GM23248 (cell line): ENCODE measurements at regions not wholly inside any gene's neighbourhood (a gene's known extent, or its start where the extent isn't known, plus 50 kb on each side); places are given as distances from the start of the nearest gene placed in this dataset.

ENCODE experiments used
- DNase-seq: peaks from one replicate; pipeline ENCODE4 v3.0.0-alpha.2; 2015
- H2AFZ ChIP-seq: fragments of 200-600 bp; sonication (generic); 2 replicates; pipeline ENCODE4 v1.6.1; 2016; ENCODE audit warnings: antibody characterized with exemption
- H3F3A ChIP-seq: fragments of 200-600 bp; sonication (generic); 2 replicates; pipeline ENCODE4 v1.6.1; 2016; ENCODE audit warnings: mild to moderate bottlenecking, antibody characterized with exemption, mixed run types; ENCODE audit not compliant: insufficient read depth
- H3K27ac ChIP-seq: fragments of 200-600 bp; sonication (generic); 2 replicates; pipeline ENCODE4 v1.5.1; 2016; ENCODE audit warnings: mild to moderate bottlenecking
- H3K27me3 ChIP-seq: fragments of 200-600 bp; sonication (generic); replicated peaks from 2 replicates; pipeline ENCODE4 v1.6.1; 2016; ENCODE audit warnings: mild to moderate bottlenecking; ENCODE audit not compliant: insufficient read depth
- H3K36me3 ChIP-seq: fragments of 200-600 bp; sonication (generic); 2 replicates; pipeline ENCODE4 v1.6.1; 2016; ENCODE audit warnings: low read depth, mild to moderate bottlenecking
- H3K4me1 ChIP-seq: fragments of 200-600 bp; sonication (generic); 2 replicates; pipeline ENCODE4 v1.6.1; 2016; ENCODE audit warnings: mild to moderate bottlenecking; ENCODE audit not compliant: insufficient read depth
- H3K4me2 ChIP-seq: fragments of 200-600 bp; sonication (generic); one replicate; pipeline ENCODE4 v1.6.1; 2016; ENCODE audit warnings: mild to moderate bottlenecking; ENCODE audit not compliant: unreplicated experiment
- H3K4me3 ChIP-seq: fragments of 200-600 bp; sonication (generic); 2 replicates; pipeline ENCODE4 v1.5.1; 2016; ENCODE audit warnings: mild to moderate bottlenecking
- H3K79me2 ChIP-seq: fragments of 200-600 bp; sonication (generic); 2 replicates; pipeline ENCODE4 v1.6.1; 2016; ENCODE audit warnings: mild to moderate bottlenecking; ENCODE audit not compliant: insufficient read depth
- H3K9ac ChIP-seq: fragments of 200-600 bp; sonication (generic); 2 replicates; pipeline ENCODE4 v1.6.1; 2016; ENCODE audit warnings: mild to moderate bottlenecking
- H3K9me2 ChIP-seq: fragments of 200-600 bp; sonication (generic); 2 replicates; pipeline ENCODE4 v1.6.1; 2016; ENCODE audit warnings: mixed run types, mild to moderate bottlenecking, moderate library complexity; ENCODE audit not compliant: insufficient read depth
- H3K9me3 ChIP-seq: fragments of 200-600 bp; sonication (generic); one replicate; pipeline ENCODE4 v1.6.1; 2017; ENCODE audit warnings: low read depth
- H4K20me1 ChIP-seq: fragments of 200-600 bp; sonication (generic); 2 replicates; pipeline ENCODE4 v1.6.0; 2016; ENCODE audit not compliant: insufficient read depth
- EZH2 ChIP-seq: fragments of 200-600 bp; sonication (generic); IDR thresholded peaks from 2 replicates; pipeline ENCODE4 v1.6.1; 2018; ENCODE audit warnings: antibody characterized with exemption, mild to moderate bottlenecking; ENCODE audit not compliant: insufficient read depth, poor library complexity, severe bottlenecking
- EZH2phosphoT487 ChIP-seq: fragments of 200-600 bp; sonication (generic); IDR thresholded peaks from 2 replicates; pipeline ENCODE4 v1.6.1; 2018; ENCODE audit warnings: antibody characterized with exemption, moderate library complexity, mild to moderate bottlenecking, low read depth; ENCODE audit not compliant: insufficient read depth
- WGBS, 2 experiments: methylation state at CpG; one replicate each; pipeline ENCODE4 v1.1.6; 2015 to 2017; ENCODE audit warnings: low lambda C conversion rate in 2 of 2, low coverage in 1 of 2; ENCODE audit errors: missing lambda C conversion rate in 2 of 2; 5-methylcytosine and 5-hydroxymethylcytosine counted together
- in situ Hi-C: fragments of 300-500 bp; cut with MboI; formaldehyde crosslinking; loops from 2 replicates; pipeline ENCODE4 v1.15.0; 2020

- no peak overlapping the region for H2AFZ ChIP-seq
- no peak overlapping the region for H3K4me3 ChIP-seq
- H4K20me1 ChIP-seq, result no peaks in the 10 kb centered on the region
- no peaks in the 10 kb centered on the region for H3K36me3 ChIP-seq
- no peaks in the 10 kb centered on the region for H3F3A ChIP-seq
- no peaks in the 10 kb centered on the region for H3K9me3 ChIP-seq
- 61 to 66% methylated on average over 4 of the region's 4 CpGs for WGBS, 2 experiments
- no peak for DNase-seq
- no peak overlapping the region for H3K9ac ChIP-seq
- TF ChIP-seq EZH2 (no peak), EZH2phosphoT487 (no peak)
- in situ Hi-C loops, result loop anchor here (25.0 kb wide), 2 partner anchors 704 to 1254 kb away; no protein-coding TSS in a partner anchor
- no peaks in the 10 kb centered on the region for H3K27me3 ChIP-seq
- H3K9me2 ChIP-seq, result no peaks in the 10 kb centered on the region
- 0 out of 2 replicates have a peak, but pooled peaks cover 7% of the 10 kb centered on the region for H3K4me1 ChIP-seq
- no peak overlapping the region for H3K27ac ChIP-seq
- no peak overlapping the region for H3K4me2 ChIP-seq
- no peaks in the 10 kb centered on the region for H3K79me2 ChIP-seq
Observed at GRCh38 chr3:161558236-161558635, 61.6 kb downstream of the OTOL1 start.

DNA sequence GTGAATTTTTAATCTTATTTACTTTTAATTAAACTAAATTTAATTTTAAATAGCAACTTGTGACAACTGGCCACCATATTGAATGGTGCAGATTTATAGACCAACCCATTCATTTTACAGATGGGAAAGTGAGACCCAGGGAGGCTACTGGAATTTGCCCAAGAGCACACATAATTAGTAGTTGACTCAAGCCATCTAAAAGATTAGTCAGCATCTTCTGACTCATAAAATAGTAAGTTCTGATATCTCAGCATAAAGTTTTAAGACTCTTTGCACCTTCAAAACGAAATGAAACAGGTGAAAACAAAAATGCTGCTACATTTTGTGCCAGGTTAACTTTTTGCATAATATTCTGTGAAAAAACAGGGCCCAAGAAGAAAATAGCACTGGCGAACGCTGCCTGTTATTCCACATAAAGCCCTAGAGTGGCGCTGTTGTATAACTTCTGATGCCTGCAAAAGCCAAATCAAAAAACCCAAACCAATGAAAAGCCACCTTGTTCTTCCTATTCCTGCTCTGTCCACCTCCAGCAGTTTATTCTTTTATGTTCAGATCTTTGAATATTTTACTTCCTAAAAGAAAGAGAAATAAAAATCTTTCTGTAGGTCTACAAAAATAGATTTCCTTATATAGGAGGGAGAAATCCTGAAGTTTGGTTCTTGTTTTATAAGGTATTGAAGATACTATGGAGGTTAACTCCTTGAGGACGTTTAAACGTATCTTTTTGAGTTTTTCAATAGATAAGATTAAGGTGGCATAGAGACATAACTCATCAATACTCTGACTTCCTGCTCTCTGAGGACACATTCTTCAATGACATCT, 62.8 kb downstream of the OTOL1 start:
- 2% methylated on average over 6 of the region's 6 CpGs for WGBS, 2 experiments
- in situ Hi-C loops, result loop anchor here (25.0 kb wide), 2 partner anchors 703 to 1253 kb away; no protein-coding TSS in a partner anchor
- peak; percentile 71 for DNase-seq

GRCh38 chr3:161560008-161560637, 63.5 kb downstream of the OTOL1 start:
- Histone ChIP-seq H3K27ac (no peak overlapping the region), H3K4me2 (peak overlapping the region; percentile 38), H3K79me2 (no peaks in the 10 kb centered on the region), H3K36me3 (no peaks in the 10 kb centered on the region), H3F3A (no peaks in the 10 kb centered on the region), H3K4me3 (no peak overlapping the region), H4K20me1 (no peaks in the 10 kb centered on the region), H3K9me3 (no peaks in the 10 kb centered on the region), H3K9ac (no peak overlapping the region), H3K4me1 (0 out of 2 replicates have a peak, but pooled peaks cover 7% of the 10 kb centered on the region), H2AFZ (no peak overlapping the region), H3K9me2 (no peaks in the 10 kb centered on the region), H3K27me3 (no peaks in the 10 kb centered on the region)
- TF ChIP-seq EZH2 (no peak), EZH2phosphoT487 (no peak)
- in situ Hi-C loops, result loop anchor here (25.0 kb wide), 2 partner anchors 702 to 1252 kb away; no protein-coding TSS in a partner anchor
- 17 to 18% methylated on average over 14 of the region's 14 CpGs for WGBS, 2 experiments
- DNase-seq, result peak; percentile 76

More for the DNA sequence above, 62.8 kb downstream of the OTOL1 start:
- Histone ChIP-seq H3K79me2 (no peaks in the 10 kb centered on the region), H3K9me2 (no peaks in the 10 kb centered on the region), H3F3A (no peaks in the 10 kb centered on the region), H3K4me2 (peak overlapping the region; percentile 17), H3K9ac (no peak overlapping the region), H4K20me1 (no peaks in the 10 kb centered on the region), H3K27me3 (no peaks in the 10 kb centered on the region), H3K27ac (no peak overlapping the region), H3K4me1 (0 out of 2 replicates have a peak, but pooled peaks cover 7% of the 10 kb centered on the region), H3K36me3 (no peaks in the 10 kb centered on the region), H3K4me3 (0 out of 2 replicates have a peak overlapping the region, but pooled peaks have one; percentile 20), H3K9me3 (no peaks in the 10 kb centered on the region), H2AFZ (no peak overlapping the region)
- TF ChIP-seq EZH2, result no peak

DNA sequence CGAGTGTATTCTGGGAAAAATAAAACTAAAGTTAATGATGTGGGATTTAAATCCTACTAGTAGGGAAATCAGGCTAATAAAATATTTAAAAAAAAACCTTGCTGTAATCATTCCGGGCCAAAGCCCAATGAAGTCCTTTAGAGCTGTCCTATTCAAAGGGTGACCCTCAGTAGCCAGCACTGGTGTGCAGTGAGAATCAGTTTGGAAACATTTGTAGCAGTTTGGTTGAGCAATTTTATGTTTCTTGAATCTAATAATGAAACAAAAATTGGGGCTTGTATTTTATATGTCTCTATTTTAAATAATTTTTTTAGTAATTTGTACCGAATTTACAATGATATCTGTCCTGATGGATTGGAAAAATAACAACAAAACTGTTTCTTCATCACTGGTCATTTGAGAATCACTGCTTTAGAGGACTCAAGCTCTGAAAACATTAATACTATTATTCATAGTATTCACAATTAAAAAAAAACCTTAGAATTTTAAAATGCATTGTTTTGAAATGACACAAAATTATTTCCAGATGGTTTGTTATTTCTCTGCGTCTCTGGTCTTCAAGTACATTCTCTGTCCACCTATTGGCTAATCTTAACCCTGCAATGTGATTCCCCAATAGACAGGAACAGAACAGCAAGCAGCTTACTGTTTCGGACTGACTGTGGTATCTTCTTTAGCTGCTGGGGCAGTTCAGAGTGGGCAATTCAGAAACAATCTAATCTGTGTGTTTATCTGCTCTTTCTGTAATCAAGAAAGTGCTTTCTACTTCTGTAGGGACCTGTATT, 71.2 kb downstream of the OTOL1 start:
- Histone ChIP-seq H3K4me3 (peak overlapping the region; percentile 40), H3K9ac (no peak overlapping the region; the same call in 1 of the 2 replicates), H3K36me3 (no peaks in the 10 kb centered on the region), H2AFZ (peak overlapping the region; percentile 69), H3K4me1 (peaks cover 15% of the 10 kb centered on the region), H3K9me3 (no peaks in the 10 kb centered on the region), H3K27me3 (no peaks in the 10 kb centered on the region), H3K79me2 (no peaks in the 10 kb centered on the region), H3F3A (peaks cover 20% of the 10 kb centered on the region), H3K4me2 (peak overlapping the region; percentile 65), H3K27ac (no peak overlapping the region), H4K20me1 (no peaks in the 10 kb centered on the region), H3K9me2 (no peaks in the 10 kb centered on the region)
- no peak for TF ChIP-seq EZH2
- no peak for TF ChIP-seq EZH2phosphoT487
- in situ Hi-C loops, result loop anchor here (25.0 kb wide), 2 partner anchors 695 to 1245 kb away; no protein-coding TSS in a partner anchor
- WGBS, 2 experiments, result 9 to 13% methylated on average over 5 of the region's 5 CpGs
- peak; percentile 81 for DNase-seq
